CD4-positive, alpha-beta memory T cell (primary cell): ENCODE measurements at regions not wholly inside any gene's neighbourhood (a gene's known extent, or its start where the extent isn't known, plus 50 kb on each side); places are given as distances from the start of the nearest gene placed in this dataset.

ENCODE experiments used
- CTCF ChIA-PET: fragments of 350-600 bp; sonication (Branson Sonifier 250); formaldehyde crosslinking; loops from one replicate; lab custom pipeline; 2021; ENCODE audit warnings: inconsistent platforms; ENCODE audit not compliant: partially characterized antibody; lab: Charles Lee
- POLR2A ChIA-PET: fragments of 350-600 bp; sonication (Branson Sonifier 250); formaldehyde crosslinking; loops from one replicate; lab custom pipeline; 2021; ENCODE audit not compliant: partially characterized antibody; lab: Charles Lee
- DNase-seq, 5 donors: peaks; one replicate each; pipeline versions ENCODE4 v3.0.0 to v3.0.0-alpha.2; 2020 to 2022; ENCODE audit warnings: mixed read lengths in 1 of 5
- H3K27ac ChIP-seq: one replicate; pipeline ENCODE4 v1.7.0; 2013; ENCODE audit warnings: low read depth, low read length
- H3K27me3 ChIP-seq: 2 replicates; pipeline ENCODE4 v1.7.0; 2013; ENCODE audit warnings: mild to moderate bottlenecking, low read length, moderate library complexity; ENCODE audit not compliant: insufficient read depth
- H3K36me3 ChIP-seq: 2 replicates; pipeline ENCODE4 v1.7.0; 2013; ENCODE audit warnings: mild to moderate bottlenecking, low read length, moderate library complexity; ENCODE audit not compliant: insufficient read depth
- H3K4me1 ChIP-seq: 2 replicates; pipeline ENCODE4 v1.7.0; 2013; ENCODE audit warnings: mild to moderate bottlenecking, low read length, moderate library complexity; ENCODE audit not compliant: insufficient read depth
- H3K4me3 ChIP-seq, 2 donors: one replicate each; pipeline ENCODE4 v1.7.0; 2013; ENCODE audit warnings: low read length in 2 of 2, mild to moderate bottlenecking in 1 of 2
- H3K9me3 ChIP-seq, 2 donors: one replicate each; pipeline ENCODE4 v1.7.0; 2013; ENCODE audit warnings: low read length in 2 of 2, control low read depth in 1 of 2; ENCODE audit not compliant: control insufficient read depth in 1 of 2
- H3K27ac Mint-ChIP-seq, 7 donors: one replicate each; pipeline ENCODE4 v1.8.0; 2020 to 2021; ENCODE audit warnings: mixed read lengths in 7 of 7, mild to moderate bottlenecking in 6 of 7, inconsistent platforms in 3 of 7, moderate library complexity in 3 of 7
- H3K27me3 Mint-ChIP-seq, 2 donors: one replicate each; pipeline ENCODE4 v1.8.0; 2020 to 2021; ENCODE audit warnings: mixed read lengths in 2 of 2
- H3K36me3 Mint-ChIP-seq, 2 donors: one replicate each; pipeline ENCODE4 v1.8.0; 2020 to 2021; ENCODE audit warnings: mixed read lengths in 2 of 2, inconsistent platforms in 1 of 2, mild to moderate bottlenecking in 1 of 2
- H3K4me1 Mint-ChIP-seq, 4 donors: one replicate each; pipeline ENCODE4 v1.8.0; 2020 to 2021; ENCODE audit warnings: mixed read lengths in 4 of 4, mild to moderate bottlenecking in 1 of 4
- H3K4me3 Mint-ChIP-seq, 8 donors: one replicate each; pipeline ENCODE4 v1.8.0; 2020 to 2021; ENCODE audit warnings: mixed read lengths in 8 of 8, mild to moderate bottlenecking in 7 of 8, moderate library complexity in 6 of 8, inconsistent platforms in 3 of 8
- H3K9me3 Mint-ChIP-seq, 8 donors: one replicate each; pipeline ENCODE4 v1.8.0; 2020 to 2021; ENCODE audit warnings: mixed read lengths in 8 of 8, mild to moderate bottlenecking in 5 of 8, inconsistent platforms in 3 of 8, moderate library complexity in 1 of 8
- intact Hi-C: fragments of 100-400 bp; cut with micrococcal nuclease; formaldehyde crosslinking; loops from one replicate; pipeline ENCODE4 v1.15.1; 2023

DNA sequence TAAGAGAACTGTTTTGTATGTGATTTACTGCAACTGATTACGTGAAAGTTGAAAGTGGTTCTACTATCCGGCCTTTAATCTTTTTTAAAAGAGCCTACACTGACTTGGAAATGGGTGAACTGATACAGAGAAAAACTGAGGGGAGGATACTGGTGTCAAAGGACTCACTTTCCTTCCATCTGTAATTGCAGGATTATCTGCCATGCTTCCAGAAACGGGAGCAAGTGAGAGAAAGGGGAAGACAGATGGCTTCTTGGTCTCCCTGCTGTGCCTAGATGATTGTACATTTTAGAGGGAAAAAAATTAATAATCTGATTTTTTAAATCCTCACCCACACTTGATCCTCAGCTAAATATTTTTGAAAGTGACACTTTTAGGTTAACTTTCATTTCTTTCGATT lies 88.3 kb upstream of the GRID2 start:
- CTCF ChIA-PET, result no interaction called here
- Mint-ChIP-seq H3K36me3 (no peaks in the 10 kb centered on the region), H3K9me3 (peaks cover 0 to 32% (median 15%) of the 10 kb centered on the region in 8 donors), H3K27ac (no peak overlapping the region), H3K4me1 (no peaks in the 10 kb centered on the region), H3K27me3 (no peaks in the 10 kb centered on the region), H3K4me3 (no peak overlapping the region)
- H3K4me3 ChIP-seq, result no peak overlapping the region
- no peaks in the 10 kb centered on the region for H3K4me1 ChIP-seq
- H3K27ac ChIP-seq, result no peak overlapping the region
- intact Hi-C loops, result no loop called here
- POLR2A ChIA-PET, result no interaction called here
- H3K27me3 ChIP-seq, result no peaks in the 10 kb centered on the region
- no peaks in the 10 kb centered on the region for H3K9me3 ChIP-seq
- DNase-seq, result no peak
- no peaks in the 10 kb centered on the region for H3K36me3 ChIP-seq

DNA sequence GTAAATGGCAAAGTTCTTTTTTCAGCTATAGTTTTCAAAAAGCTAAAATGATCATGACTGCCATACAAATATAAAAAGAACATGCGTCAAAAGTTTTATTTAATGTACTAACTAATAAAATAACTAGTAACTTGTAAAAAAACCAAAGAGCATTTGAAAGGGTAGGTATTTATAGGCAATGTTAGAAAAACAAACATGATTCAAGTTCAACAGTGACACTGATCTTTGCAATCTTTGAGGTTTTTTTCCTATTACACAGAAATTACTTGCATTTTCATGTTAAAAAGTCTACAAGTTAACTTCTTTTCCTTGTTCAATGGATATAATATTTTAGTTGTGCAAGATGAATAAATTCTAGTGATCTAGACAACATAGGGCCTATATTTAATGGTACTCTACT lies 72.3 kb upstream of the GRID2 start:
- H3K36me3 Mint-ChIP-seq, result no peaks in the 10 kb centered on the region

DNA sequence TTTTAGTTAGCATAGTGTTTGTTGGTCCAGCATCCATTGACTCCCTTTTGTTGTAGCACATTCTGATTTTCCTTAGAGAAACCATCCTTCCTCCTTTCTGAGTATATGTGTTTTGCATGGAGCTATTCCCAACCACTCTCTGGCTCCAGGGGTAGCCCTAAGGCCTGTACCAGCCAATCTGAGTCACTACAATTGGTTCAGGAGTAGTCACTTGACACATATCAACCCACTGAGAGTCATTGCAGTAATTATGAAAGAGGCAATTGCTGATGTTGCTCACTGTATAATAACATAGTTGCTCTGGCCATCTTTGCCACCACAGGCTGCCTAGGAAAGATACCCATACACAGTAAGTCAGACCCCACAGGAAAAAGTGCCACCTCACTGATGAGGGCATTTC lies 71.2 kb upstream of the GRID2 start:
- no peak for DNase-seq
- intact Hi-C loops, result no loop called here
- Histone ChIP-seq H3K9me3 (no peaks in the 10 kb centered on the region), H3K36me3 (no peaks in the 10 kb centered on the region), H3K27ac (no peak overlapping the region), H3K27me3 (no peaks in the 10 kb centered on the region), H3K4me1 (no peaks in the 10 kb centered on the region), H3K4me3 (no peak overlapping the region)
- H3K4me3 Mint-ChIP-seq, result no peak overlapping the region
- no peaks in the 10 kb centered on the region for H3K4me1 Mint-ChIP-seq
- ChIA-PET CTCF (no interaction called here), POLR2A (no interaction called here)
- H3K27me3 Mint-ChIP-seq, result no peaks in the 10 kb centered on the region
- peaks cover 0 to 8% (median under 1%) of the 10 kb centered on the region in 8 donors for H3K9me3 Mint-ChIP-seq
- H3K27ac Mint-ChIP-seq, result no peak overlapping the region
- no peaks in the 10 kb centered on the region for H3K36me3 Mint-ChIP-seq

More for the DNA sequence above, 72.3 kb upstream of the GRID2 start:
- POLR2A ChIA-PET, result no interaction called here
- no peaks in the 10 kb centered on the region for H3K36me3 ChIP-seq
- H3K27me3 ChIP-seq, result no peaks in the 10 kb centered on the region
- Mint-ChIP-seq H3K4me3 (no peak overlapping the region), H3K27ac (no peak overlapping the region), H3K9me3 (peaks cover 0 to 8% (median under 1%) of the 10 kb centered on the region in 8 donors), H3K27me3 (no peaks in the 10 kb centered on the region), H3K4me1 (no peaks in the 10 kb centered on the region)
- no peak for DNase-seq
- no peak overlapping the region for H3K27ac ChIP-seq
- CTCF ChIA-PET, result no interaction called here
- intact Hi-C loops, result no loop called here
- no peak overlapping the region for H3K4me3 ChIP-seq
- no peaks in the 10 kb centered on the region for H3K4me1 ChIP-seq
- no peaks in the 10 kb centered on the region for H3K9me3 ChIP-seq

GRCh38 chr4:92234393-92235176 lies 69.2 kb upstream of the GRID2 start:
- Histone ChIP-seq H3K4me3 (no peak overlapping the region), H3K27ac (no peak overlapping the region), H3K27me3 (no peaks in the 10 kb centered on the region), H3K9me3 (no peaks in the 10 kb centered on the region), H3K36me3 (no peaks in the 10 kb centered on the region), H3K4me1 (no peaks in the 10 kb centered on the region)
- Mint-ChIP-seq H3K27me3 (no peaks in the 10 kb centered on the region), H3K9me3 (peaks cover 0 to 22% (median 5%) of the 10 kb centered on the region in 8 donors), H3K36me3 (no peaks in the 10 kb centered on the region), H3K4me1 (no peaks in the 10 kb centered on the region), H3K4me3 (no peak overlapping the region), H3K27ac (no peak overlapping the region)
- intact Hi-C loops, result no loop called here
- DNase-seq, result no peak
- CTCF ChIA-PET, result no interaction called here
- POLR2A ChIA-PET, result no interaction called here

DNA sequence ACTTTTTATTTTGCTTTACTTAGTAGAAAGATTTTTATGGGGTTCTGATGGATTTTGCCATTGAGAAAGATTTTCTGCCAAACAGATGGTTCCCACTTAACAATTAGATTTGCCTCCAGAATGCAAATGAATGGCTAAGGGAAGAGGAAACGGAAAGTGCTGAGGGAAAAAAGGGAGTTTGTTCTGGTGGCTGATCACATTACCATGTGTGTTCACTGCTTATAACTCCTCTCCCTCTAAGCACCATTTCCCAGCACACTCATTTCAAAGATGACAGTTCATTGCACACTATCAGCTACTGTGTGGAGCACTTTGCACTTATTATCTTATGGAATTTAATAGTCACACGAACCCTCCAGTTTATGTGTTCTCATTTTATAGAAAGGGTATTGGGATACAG lies 68.0 kb upstream of the GRID2 start:
- Mint-ChIP-seq H3K4me3 (no peak overlapping the region), H3K4me1 (no peaks in the 10 kb centered on the region), H3K27me3 (no peaks in the 10 kb centered on the region), H3K27ac (no peak overlapping the region), H3K9me3 (peaks cover 0 to 24% (median 6%) of the 10 kb centered on the region in 8 donors), H3K36me3 (no peaks in the 10 kb centered on the region)
- no peaks in the 10 kb centered on the region for H3K4me1 ChIP-seq
- intact Hi-C loops, result no loop called here
- H3K27me3 ChIP-seq, result no peaks in the 10 kb centered on the region
- no peaks in the 10 kb centered on the region for H3K9me3 ChIP-seq
- no peak for DNase-seq
- no peak overlapping the region for H3K4me3 ChIP-seq
- ChIA-PET POLR2A (no interaction called here), CTCF (no interaction called here)
- no peak overlapping the region for H3K27ac ChIP-seq
- H3K36me3 ChIP-seq, result no peaks in the 10 kb centered on the region

DNA sequence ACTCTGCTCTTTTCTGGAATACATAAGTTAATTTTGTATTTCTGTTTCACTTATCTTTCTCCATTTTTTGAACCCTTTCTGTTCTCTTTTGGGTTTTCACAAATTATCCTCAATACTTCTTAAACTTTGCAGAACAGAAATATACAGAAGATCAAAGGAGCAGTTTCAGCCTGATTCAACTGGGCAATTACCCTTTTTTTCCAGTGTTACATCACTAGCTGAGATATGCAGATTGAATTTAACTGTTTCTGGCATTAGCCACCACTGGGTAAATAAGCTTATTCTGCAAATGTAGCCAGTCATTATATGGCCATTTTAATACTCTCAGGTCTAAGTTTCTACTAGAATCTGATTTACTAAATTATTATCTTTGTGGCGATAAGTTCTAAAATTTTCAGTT lies 66.9 kb upstream of the GRID2 start:
- H3K27me3 Mint-ChIP-seq, result no peaks in the 10 kb centered on the region
- no peaks in the 10 kb centered on the region for H3K36me3 ChIP-seq
- DNase-seq, result no peak
- H3K9me3 Mint-ChIP-seq, result peaks cover 0 to 27% (median 6%) of the 10 kb centered on the region in 8 donors
- intact Hi-C loops, result no loop called here
- no peak overlapping the region for H3K4me3 ChIP-seq
- no peaks in the 10 kb centered on the region for H3K27me3 ChIP-seq
- no peaks in the 10 kb centered on the region for H3K4me1 ChIP-seq
- H3K9me3 ChIP-seq, result no peaks in the 10 kb centered on the region
- ChIA-PET CTCF (no interaction called here), POLR2A (no interaction called here)
- no peak overlapping the region for H3K27ac ChIP-seq
- no peak overlapping the region for H3K27ac Mint-ChIP-seq
- H3K4me1 Mint-ChIP-seq, result no peaks in the 10 kb centered on the region
- H3K36me3 Mint-ChIP-seq, result no peaks in the 10 kb centered on the region
- H3K4me3 Mint-ChIP-seq, result no peak overlapping the region

DNA sequence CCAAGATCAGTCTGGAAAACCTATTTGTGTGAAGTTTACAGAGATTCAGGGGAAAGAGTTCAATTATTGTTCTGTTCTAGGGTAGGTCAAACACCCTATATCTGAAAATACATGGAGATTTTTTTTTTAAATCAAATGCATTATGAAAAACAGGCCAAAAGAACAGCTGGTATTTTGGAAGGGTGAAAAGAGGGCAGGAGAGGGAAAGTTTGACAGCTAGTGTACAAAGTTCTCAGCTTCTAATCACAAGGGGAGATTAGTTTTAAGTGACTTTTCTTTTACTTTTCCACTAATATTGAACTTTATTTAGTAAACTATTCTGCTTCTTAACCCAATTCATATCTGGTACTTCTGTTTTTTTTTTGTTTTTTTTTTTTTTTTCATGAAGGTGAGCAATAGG lies 66.2 kb upstream of the GRID2 start:
- intact Hi-C loops, result no loop called here
- Histone ChIP-seq H3K4me1 (no peaks in the 10 kb centered on the region), H3K4me3 (no peak overlapping the region), H3K9me3 (no peaks in the 10 kb centered on the region), H3K27ac (no peak overlapping the region), H3K27me3 (no peaks in the 10 kb centered on the region), H3K36me3 (no peaks in the 10 kb centered on the region)
- H3K27ac Mint-ChIP-seq, result no peak overlapping the region
- H3K36me3 Mint-ChIP-seq, result no peaks in the 10 kb centered on the region
- no peak for DNase-seq
- POLR2A ChIA-PET, result no interaction called here
- peaks cover 0 to 23% (median 6%) of the 10 kb centered on the region in 8 donors for H3K9me3 Mint-ChIP-seq
- H3K4me1 Mint-ChIP-seq, result no peaks in the 10 kb centered on the region
- H3K27me3 Mint-ChIP-seq, result no peaks in the 10 kb centered on the region
- H3K4me3 Mint-ChIP-seq, result no peak overlapping the region
- CTCF ChIA-PET, result no interaction called here
